ENCODE measurements at regions not wholly inside any gene's neighbourhood (a gene's known extent, or its start where the extent isn't known, plus 50 kb on each side); places are given as distances from the start of the nearest gene placed in this dataset.

- DNase-seq (ENCODE audit: low read depth in 2 of 2) = no peak
Measured at GRCh38 chr7:12783421-12784095, 96.1 kb downstream of the ARL4A start.

DNA sequence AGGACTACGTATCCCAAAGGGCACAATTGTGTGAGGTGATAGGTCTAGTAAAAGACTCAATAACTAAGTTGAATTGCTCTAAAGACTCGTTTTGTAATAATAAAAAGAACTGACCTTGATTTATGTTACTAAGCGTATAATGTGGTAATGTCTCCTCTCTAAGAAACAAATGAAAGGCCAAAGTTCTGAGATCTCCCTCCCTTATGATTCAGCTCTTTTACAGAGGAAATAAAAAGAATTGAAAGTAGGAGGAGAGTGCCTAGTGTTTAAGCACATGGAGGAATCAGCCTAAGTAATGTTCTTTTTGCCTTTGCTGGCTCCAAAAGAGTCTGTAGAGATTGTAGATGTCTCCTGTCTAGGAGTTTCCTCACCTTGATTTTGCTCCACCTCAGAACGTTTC, 98.0 kb downstream of the ARL4A start:
- DNase-seq (ENCODE audit: low read depth in 2 of 2) = no peak

- DNase-seq (ENCODE audit: low read depth in 2 of 2) = no peak
Measured at GRCh38 chr7:12786494-12786893, 99.1 kb downstream of the ARL4A start.

- DNase-seq (ENCODE audit: low read depth in 2 of 2) = no peak
Measured at GRCh38 chr7:12788171-12788570, 100.7 kb downstream of the ARL4A start.

- DNase-seq (ENCODE audit: low read depth in 2 of 2) = no peak
Measured at GRCh38 chr7:12788591-12788990, 101.2 kb downstream of the ARL4A start.

DNA sequence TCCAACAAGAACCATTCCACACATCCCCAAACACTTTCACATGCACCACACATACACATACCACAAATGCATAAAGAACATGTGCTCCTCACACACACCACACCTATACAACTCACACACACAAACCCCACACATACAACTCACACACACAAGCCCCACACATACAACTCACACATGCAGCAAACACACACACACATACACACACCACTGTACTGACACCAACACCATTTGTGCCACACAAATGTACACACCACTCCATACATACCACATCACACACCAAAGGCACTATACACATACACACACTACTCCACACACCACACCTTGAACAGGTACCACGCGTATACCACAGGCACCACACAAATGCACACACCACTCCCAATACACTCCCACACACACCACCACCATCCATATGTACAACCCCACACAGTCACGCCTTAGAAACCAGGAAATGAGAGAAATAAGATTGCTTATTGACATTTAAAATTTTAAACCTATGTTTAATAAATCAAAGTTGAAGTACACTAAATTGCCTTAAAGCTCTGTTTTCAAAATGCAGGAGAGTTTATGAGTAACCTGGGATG, 107.4 kb downstream of the ARL4A start:
- DNase-seq (ENCODE audit: low read depth in 2 of 2) = no peak

- DNase-seq (ENCODE audit: low read depth in 2 of 2) = no peak
Measured at GRCh38 chr7:12796397-12797127, 109.1 kb downstream of the ARL4A start.

DNA sequence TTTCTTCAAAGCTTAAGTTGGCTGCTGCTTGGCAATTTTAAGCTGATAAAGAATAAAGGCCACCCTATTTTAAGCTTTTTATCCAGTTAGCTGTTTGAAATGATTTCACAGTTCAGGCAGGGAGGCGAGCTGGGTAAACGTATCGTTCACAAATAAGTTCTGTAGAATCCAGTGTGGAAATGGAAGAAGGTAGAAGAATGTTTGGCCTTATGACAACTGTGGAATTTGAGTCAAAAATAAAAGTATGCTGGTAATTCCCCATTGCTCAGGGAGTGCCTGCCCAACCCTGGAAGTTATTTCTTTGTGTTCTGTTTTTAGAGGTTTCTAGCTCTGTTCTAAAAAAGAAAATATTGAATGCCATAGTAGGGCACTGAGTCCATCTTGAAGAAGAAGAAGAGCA, 113.1 kb downstream of the ARL4A start:
- no peak for DNase-seq (ENCODE audit: low read depth in 2 of 2)

DNA sequence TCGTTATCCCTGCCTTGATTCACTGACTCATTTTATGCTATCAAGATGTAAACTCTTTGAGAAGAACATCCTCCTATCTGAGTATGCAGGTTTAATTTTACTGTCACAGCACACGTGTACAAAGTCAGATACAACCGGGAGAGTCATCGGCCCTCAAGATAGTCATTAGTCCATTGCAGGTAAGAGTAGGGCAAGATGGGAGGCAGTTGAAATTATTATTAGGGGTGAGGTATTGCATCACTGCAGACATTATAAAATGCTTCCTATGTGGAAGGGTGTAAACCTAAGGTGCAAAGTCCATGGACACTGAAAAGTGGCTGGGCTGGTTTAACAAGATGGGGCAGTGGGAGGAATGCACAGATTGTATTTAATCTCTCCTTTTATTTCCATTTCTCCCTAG, 113.7 kb downstream of the ARL4A start:
- no peak for DNase-seq (ENCODE audit: low read depth in 2 of 2)

GRCh38 chr7:12802070-12802469, 114.6 kb downstream of the ARL4A start:
- no peak for DNase-seq (ENCODE audit: low read depth in 2 of 2)

- no peak for DNase-seq (ENCODE audit: low read depth in 2 of 2)
Measured at GRCh38 chr7:12803542-12803941, 116.1 kb downstream of the ARL4A start.

GRCh38 chr7:12805518-12805928, 118.1 kb downstream of the ARL4A start:
- DNase-seq (ENCODE audit: low read depth in 2 of 2) = no peak

GRCh38 chr7:12805957-12806356, 118.5 kb downstream of the ARL4A start:
- DNase-seq (ENCODE audit: low read depth in 2 of 2) = no peak

DNA sequence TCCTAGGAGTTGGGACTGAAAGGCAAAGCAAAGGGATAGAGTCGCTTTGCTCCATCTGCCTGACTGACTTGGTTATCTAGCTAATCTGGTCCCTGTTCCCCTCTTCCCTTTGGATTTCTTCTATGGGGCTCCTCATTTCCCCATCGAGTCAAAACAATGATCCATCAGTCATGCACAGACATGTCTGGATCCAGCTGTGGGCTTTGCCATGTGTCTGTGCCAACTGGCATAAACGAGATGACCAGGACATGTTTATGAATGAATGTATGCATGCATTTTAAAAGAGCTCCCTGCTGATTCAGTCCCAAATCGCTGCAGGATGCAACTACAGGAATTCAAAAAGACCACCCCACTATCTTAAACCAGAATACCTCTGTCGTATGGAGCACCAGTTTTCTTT, 122.0 kb downstream of the ARL4A start:
- no peak for DNase-seq (ENCODE audit: low read depth in 2 of 2)

GRCh38 chr7:12812111-12812510, 124.7 kb downstream of the ARL4A start:
- no peak for DNase-seq (ENCODE audit: low read depth in 2 of 2)

- DNase-seq (ENCODE audit: low read depth in 2 of 2) = no peak
Measured at GRCh38 chr7:12814107-12814506, 126.7 kb downstream of the ARL4A start.

- DNase-seq (ENCODE audit: low read depth in 2 of 2) = no peak
Measured at GRCh38 chr7:12814828-12815227, 127.4 kb downstream of the ARL4A start.

DNA sequence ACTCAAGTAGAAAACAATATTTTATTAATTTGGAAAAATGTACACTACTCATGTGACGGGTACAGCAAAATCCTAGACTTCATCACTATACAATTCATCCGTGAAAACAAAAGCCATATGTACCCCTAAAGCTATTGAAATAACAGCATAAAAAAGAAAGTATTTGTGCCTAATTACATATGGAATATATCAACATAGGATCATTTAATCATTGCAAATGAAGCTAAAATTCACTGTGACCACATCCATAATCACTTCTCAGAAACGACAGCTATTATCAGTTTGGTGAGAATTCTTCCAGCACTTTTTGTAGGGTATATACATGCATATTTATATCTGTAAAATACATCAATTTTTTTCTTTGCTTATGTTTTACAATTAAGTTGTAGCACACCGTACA, 128.0 kb downstream of the ARL4A start:
- no peak for DNase-seq (ENCODE audit: low read depth in 2 of 2)

- no peak for DNase-seq (ENCODE audit: low read depth in 2 of 2)
Measured at GRCh38 chr7:12815871-12816270, 128.4 kb downstream of the ARL4A start.

DNA sequence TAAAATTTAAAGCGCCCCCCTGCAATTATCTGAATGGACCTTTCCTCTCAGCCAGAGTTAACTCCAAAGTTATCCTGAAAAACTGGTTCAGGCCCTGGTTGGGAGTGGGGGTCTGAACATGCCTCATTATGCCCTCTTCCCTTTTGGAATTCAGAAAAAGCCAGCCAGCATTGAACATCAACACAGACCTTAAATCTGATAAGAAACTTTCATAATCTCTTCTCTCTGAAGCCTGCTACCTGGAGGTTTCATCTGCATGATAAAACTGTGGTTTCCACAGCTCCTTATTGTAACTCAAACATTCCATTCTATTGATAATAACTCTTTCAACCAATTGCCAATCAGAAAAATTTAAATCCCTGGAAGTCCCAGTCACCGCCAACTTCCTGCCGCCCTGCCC, 133.3 kb downstream of the ARL4A start:
- DNase-seq (ENCODE audit: low read depth in 2 of 2) = no peak

DNA sequence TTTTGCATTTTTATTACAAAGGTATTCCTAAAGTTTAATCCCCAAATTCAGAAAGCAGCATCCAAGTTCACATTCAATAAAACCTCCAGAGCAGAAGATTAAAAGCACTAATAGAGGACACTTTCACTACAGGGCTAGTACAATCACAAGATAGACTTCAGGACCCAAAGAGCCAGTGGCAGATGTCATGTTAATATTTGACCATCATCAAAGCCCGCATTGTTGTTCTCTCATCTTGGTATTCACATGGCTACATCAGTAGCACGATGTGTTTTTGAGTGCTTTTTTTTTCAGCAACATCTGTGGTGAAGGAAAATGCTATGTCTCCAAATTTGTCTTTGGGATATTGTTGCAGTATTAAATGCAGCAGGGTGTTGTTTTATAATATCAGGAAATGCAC, 134.3 kb downstream of the ARL4A start:
- no peak for DNase-seq (ENCODE audit: low read depth in 2 of 2)

DNA sequence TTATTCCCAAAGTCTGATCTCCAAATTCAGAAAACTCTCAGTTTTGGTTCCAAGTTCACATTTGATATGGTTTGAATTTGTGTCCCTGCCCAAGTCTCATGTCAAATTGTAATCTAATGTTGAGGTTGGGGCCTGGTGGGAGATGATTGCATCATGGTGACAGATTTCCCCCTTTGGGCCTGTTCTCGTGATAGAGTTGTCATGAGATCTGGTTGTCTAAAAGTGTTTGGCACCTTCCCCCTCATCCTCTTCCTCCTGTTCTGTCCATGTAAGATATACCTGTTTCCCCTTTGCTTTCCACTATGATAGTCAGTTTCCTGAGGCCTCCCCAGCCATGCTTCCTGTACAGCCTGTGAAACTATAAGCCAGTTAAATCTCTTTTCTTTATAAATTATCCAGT, 138.6 kb downstream of the ARL4A start:
- no peak for DNase-seq (ENCODE audit: low read depth in 2 of 2)

DNA sequence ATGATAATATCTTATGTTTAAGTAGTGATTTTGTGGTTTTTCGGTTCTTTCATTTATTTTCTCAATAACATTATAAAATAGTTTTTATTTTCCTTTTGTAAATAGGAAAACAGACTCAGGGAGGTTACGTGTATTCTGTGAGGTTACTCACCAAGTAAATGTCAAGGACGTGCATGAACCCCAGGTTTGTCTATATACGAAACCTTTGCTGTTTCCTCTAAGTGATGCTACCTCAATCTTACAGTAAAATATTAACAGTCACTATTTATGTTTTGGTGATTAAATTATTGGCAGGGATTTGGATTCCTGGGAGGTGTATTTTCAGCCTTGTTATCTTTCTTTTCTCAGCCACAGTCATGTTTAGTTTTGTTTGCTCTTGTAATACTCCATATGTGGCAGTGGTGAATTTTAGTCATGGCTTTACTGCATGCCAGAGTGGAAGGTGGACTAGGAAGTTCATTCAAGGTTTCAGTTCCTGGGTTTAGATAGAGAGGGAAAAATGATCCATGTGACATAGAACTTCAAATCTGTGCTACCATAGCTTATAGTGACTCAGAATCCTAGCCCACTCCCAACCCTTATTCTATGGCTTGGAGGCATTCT, 139.9 kb downstream of the ARL4A start:
- no peak for DNase-seq (ENCODE audit: low read depth in 2 of 2)

All from fibroblast of skin of left biceps (primary cell).